ENCODE measurements at regions not wholly inside any gene's neighbourhood (a gene's known extent, or its start where the extent isn't known, plus 50 kb on each side); places are given as distances from the start of the nearest gene placed in this dataset.

DNA sequence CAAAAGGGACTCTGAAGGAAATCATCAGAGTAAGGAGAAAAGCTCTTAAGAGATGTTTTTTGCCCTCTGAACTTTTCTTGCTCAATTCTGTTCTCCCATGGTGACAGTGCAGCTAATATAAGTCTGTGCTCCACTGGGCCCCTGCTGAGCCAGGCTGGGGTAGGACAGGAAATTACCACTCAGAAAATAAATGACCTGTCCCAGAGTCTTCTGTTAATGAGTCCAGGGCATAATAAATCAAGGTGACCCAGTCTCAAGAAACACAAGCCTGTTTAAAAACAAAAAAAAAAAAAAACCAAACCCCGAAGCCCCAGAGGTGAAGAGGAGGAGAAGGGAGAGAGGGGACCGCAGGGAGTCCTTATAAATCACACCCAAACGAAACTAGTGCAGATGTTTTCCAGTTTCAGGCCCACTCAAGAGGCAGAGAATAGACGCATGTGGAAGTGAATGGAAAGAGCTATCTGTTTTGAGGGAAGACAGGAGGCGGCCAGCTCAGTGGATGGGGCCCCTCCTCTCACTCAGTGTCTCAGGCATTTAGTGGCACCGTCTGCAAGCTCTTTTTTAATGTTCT lies 59.8 kb upstream of the BOC start:
- Histone ChIP-seq H3K4me1 (ENCODE audit: control insufficient read depth, insufficient read depth, low read length) (no peaks in the 10 kb centered on the region), H3K4me3 (ENCODE audit: low read length) (no peak overlapping the region), H3K27ac (ENCODE audit: low read length) (no peak overlapping the region), H3K27me3 (ENCODE audit: control insufficient read depth, insufficient read depth, low read length) (no peaks in the 10 kb centered on the region), H3K36me3 (ENCODE audit: control insufficient read depth, insufficient read depth, low read length) (no peaks in the 10 kb centered on the region), H3K9me3 (ENCODE audit: control insufficient read depth, insufficient read depth, low read length) (no peaks in the 10 kb centered on the region)
- ATAC-seq, result no peak
- intact Hi-C loops (cut with micrococcal nuclease), result no loop called here
- H3K27ac Mint-ChIP-seq, result no peak overlapping the region
- TF ChIP-seq, protein P1, sequence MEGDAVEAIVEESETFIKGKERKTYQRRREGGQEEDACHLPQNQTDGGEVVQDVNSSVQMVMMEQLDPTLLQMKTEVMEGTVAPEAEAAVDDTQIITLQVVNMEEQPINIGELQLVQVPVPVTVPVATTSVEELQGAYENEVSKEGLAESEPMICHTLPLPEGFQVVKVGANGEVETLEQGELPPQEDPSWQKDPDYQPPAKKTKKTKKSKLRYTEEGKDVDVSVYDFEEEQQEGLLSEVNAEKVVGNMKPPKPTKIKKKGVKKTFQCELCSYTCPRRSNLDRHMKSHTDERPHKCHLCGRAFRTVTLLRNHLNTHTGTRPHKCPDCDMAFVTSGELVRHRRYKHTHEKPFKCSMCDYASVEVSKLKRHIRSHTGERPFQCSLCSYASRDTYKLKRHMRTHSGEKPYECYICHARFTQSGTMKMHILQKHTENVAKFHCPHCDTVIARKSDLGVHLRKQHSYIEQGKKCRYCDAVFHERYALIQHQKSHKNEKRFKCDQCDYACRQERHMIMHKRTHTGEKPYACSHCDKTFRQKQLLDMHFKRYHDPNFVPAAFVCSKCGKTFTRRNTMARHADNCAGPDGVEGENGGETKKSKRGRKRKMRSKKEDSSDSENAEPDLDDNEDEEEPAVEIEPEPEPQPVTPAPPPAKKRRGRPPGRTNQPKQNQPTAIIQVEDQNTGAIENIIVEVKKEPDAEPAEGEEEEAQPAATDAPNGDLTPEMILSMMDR (IDR thresholded peaks at IDR 0.05), result no peak
- peaks cover 3 to 23% of the 10 kb centered on the region in 2 donors for H3K27me3 Mint-ChIP-seq (ENCODE audit: low read depth in 2 of 2)
- DNase-seq, result no peak
- no peaks in the 10 kb centered on the region for H3K36me3 Mint-ChIP-seq
- H3K9me3 Mint-ChIP-seq, result no peaks in the 10 kb centered on the region
- H3K4me1 Mint-ChIP-seq, result no peaks in the 10 kb centered on the region
- 75% methylated on average over 6 of the region's 6 CpGs for WGBS (ENCODE audit: insufficient coverage)
- H3K4me3 Mint-ChIP-seq, result no peak overlapping the region

DNA sequence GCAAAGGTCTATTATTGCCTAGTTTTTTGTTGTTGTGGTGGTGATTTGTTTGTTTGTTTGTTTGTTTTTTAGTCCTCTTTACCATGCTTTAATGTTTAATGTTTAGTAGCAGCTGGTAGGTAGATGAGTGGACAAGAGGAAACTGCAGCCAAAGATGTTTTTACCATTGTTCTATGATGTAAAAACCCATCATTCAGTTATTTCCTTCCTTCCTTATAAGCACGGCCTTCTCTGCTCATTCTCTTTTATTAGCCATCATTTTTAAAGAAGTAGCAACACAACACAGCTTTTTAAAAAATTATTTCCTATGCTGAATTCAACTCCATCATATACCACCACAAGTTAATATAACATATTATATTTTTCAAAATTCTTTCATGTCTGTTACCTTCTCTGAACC lies 58.5 kb upstream of the BOC start:
- no peak overlapping the region for H3K27ac Mint-ChIP-seq
- DNase-seq, result no peak
- H3K4me1 Mint-ChIP-seq, result no peaks in the 10 kb centered on the region
- peaks cover 1 to 19% of the 10 kb centered on the region in 2 donors for H3K27me3 Mint-ChIP-seq (ENCODE audit: low read depth in 2 of 2)
- 8% methylated on average over 1 of the region's 1 CpG for WGBS (ENCODE audit: insufficient coverage)
- TF ChIP-seq, protein P1 (IDR thresholded peaks at IDR 0.05), result no peak
- Histone ChIP-seq H3K4me1 (ENCODE audit: control insufficient read depth, insufficient read depth, low read length) (no peaks in the 10 kb centered on the region), H3K27me3 (ENCODE audit: control insufficient read depth, insufficient read depth, low read length) (no peaks in the 10 kb centered on the region), H3K9me3 (ENCODE audit: control insufficient read depth, insufficient read depth, low read length) (no peaks in the 10 kb centered on the region), H3K27ac (ENCODE audit: low read length) (no peak overlapping the region), H3K4me3 (ENCODE audit: low read length) (no peak overlapping the region), H3K36me3 (ENCODE audit: control insufficient read depth, insufficient read depth, low read length) (no peaks in the 10 kb centered on the region)
- intact Hi-C loops (cut with micrococcal nuclease), result no loop called here
- ATAC-seq, result no peak
- H3K36me3 Mint-ChIP-seq, result no peaks in the 10 kb centered on the region
- no peaks in the 10 kb centered on the region for H3K9me3 Mint-ChIP-seq
- H3K4me3 Mint-ChIP-seq, result no peak overlapping the region

DNA sequence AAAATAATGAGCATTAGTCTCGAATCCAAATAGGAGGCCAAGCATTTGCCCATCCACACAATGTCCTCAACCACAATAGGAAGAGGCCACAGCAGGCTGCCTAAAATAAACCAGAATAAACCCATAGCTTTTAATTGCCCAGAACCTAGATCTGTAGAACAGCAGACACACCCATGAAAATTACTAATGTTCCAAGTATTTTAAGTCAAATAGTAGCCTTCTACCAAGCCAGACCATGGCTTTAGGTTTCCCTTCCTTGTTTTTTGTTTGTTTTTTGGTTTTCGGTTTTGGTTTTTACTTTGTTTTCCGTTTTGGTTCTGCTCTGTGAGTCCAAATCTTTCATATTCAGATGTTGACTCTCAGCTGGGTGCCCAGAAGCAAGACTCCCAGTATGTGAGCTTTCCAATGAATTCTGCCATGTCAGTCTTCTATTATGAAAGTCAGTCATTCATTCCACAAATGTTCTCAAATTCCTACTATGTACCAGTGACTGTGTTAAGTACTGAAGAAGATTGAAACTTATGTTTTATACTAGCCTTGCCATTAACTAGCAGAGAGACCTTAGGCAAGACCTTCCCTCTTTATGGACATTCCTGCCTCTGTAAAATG lies 57.8 kb upstream of the BOC start:
- Mint-ChIP-seq H3K36me3 (no peaks in the 10 kb centered on the region), H3K4me3 (no peak overlapping the region), H3K4me1 (no peaks in the 10 kb centered on the region), H3K27me3 (ENCODE audit: low read depth in 2 of 2) (peaks cover 0 to 12% of the 10 kb centered on the region in 2 donors), H3K9me3 (no peaks in the 10 kb centered on the region), H3K27ac (no peak overlapping the region)
- ATAC-seq, result no peak
- Histone ChIP-seq H3K27ac (ENCODE audit: low read length) (no peak overlapping the region), H3K27me3 (ENCODE audit: control insufficient read depth, insufficient read depth, low read length) (no peaks in the 10 kb centered on the region), H3K4me3 (ENCODE audit: low read length) (no peak overlapping the region), H3K9me3 (ENCODE audit: control insufficient read depth, insufficient read depth, low read length) (no peaks in the 10 kb centered on the region), H3K36me3 (ENCODE audit: control insufficient read depth, insufficient read depth, low read length) (no peaks in the 10 kb centered on the region), H3K4me1 (ENCODE audit: control insufficient read depth, insufficient read depth, low read length) (no peaks in the 10 kb centered on the region)
- TF ChIP-seq, protein P1 (IDR thresholded peaks at IDR 0.05), result no peak
- no peak for DNase-seq
- intact Hi-C loops (cut with micrococcal nuclease), result no loop called here
- 82% methylated on average over 3 of the region's 3 CpGs for WGBS (ENCODE audit: insufficient coverage)

DNA sequence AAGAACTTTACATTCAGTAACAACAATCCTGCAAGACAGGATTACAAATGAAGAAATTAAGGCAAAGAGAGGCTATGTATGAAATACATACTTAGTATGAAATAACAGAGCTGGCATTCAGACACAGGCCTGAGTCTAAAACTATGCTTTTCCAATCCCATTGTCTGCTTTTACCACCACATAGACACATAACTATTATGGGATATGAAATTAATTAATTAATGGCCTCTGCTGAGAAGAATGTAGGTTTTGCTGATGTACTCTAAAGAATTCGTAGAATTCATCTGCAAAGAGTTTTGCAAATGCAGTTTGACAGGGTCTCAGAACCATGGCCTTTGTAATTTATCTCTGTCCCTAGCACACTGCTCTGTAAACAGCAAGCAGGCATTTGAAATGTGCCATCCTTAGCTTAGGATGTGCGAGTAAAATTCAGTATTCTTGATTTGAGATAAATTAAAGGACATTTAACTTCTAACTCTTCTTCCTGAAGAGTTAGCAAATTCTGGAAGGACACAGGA lies 54.5 kb upstream of the BOC start:
- Histone ChIP-seq H3K36me3 (ENCODE audit: control insufficient read depth, insufficient read depth, low read length) (no peaks in the 10 kb centered on the region), H3K27me3 (ENCODE audit: control insufficient read depth, insufficient read depth, low read length) (no peaks in the 10 kb centered on the region), H3K9me3 (ENCODE audit: control insufficient read depth, insufficient read depth, low read length) (no peaks in the 10 kb centered on the region), H3K4me3 (ENCODE audit: low read length) (no peak overlapping the region), H3K4me1 (ENCODE audit: control insufficient read depth, insufficient read depth, low read length) (no peaks in the 10 kb centered on the region), H3K27ac (ENCODE audit: low read length) (no peak overlapping the region)
- Mint-ChIP-seq H3K36me3 (no peaks in the 10 kb centered on the region), H3K27me3 (ENCODE audit: low read depth in 2 of 2) (peaks cover under 1% of the 10 kb centered on the region in 2 donors), H3K27ac (no peak overlapping the region), H3K4me3 (no peak overlapping the region), H3K9me3 (no peaks in the 10 kb centered on the region), H3K4me1 (no peaks in the 10 kb centered on the region)
- intact Hi-C loops (cut with micrococcal nuclease), result no loop called here
- 75% methylated on average over 2 of the region's 2 CpGs for WGBS (ENCODE audit: insufficient coverage)
- TF ChIP-seq, protein P1 (IDR thresholded peaks at IDR 0.05), result no peak
- no peak for ATAC-seq
- DNase-seq, result no peak
